GM18867 (cell line): ENCODE measurements at regions not wholly inside any gene's neighbourhood (a gene's known extent, or its start where the extent isn't known, plus 50 kb on each side); places are given as distances from the start of the nearest gene placed in this dataset.
"Not testable (repeated sequence)": the region's sequence is repeated elsewhere in the genome, so short reads cannot be mapped to it uniquely, and the experiment has no call there.

ENCODE experiments used
- ATAC-seq: cut with Tn5 transposase; IDR thresholded peaks from one replicate; pipeline ENCODE4 v1.9.1; 2021; ENCODE audit warnings: mild to moderate bottlenecking, moderate library complexity; ENCODE audit not compliant: unreplicated experiment

DNA sequence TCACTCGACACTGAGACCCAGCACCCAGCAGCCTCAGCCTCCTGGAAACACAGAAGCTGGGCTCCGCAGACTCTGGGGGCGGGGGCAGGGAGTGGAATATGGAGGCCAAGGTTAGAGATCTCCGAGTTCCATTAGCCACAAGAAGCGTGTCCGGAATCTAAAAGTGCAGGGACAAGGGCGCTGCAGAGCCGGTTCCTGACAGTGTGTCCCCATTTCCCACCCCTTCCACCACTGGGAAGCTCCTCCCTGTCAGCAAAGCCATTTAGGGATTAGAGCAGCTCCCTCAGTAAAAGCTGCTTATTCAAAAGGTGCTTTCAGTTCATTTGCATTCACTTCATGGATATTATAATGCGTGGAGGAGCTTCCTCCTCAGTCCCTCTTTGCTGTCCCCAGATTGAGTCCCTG lies 74.1 kb upstream of the HSPA9 start:
- no peak for ATAC-seq

GRCh38 chr5:138648841-138649240 lies 73.6 kb upstream of the HSPA9 start:
- ATAC-seq, result no peak

DNA sequence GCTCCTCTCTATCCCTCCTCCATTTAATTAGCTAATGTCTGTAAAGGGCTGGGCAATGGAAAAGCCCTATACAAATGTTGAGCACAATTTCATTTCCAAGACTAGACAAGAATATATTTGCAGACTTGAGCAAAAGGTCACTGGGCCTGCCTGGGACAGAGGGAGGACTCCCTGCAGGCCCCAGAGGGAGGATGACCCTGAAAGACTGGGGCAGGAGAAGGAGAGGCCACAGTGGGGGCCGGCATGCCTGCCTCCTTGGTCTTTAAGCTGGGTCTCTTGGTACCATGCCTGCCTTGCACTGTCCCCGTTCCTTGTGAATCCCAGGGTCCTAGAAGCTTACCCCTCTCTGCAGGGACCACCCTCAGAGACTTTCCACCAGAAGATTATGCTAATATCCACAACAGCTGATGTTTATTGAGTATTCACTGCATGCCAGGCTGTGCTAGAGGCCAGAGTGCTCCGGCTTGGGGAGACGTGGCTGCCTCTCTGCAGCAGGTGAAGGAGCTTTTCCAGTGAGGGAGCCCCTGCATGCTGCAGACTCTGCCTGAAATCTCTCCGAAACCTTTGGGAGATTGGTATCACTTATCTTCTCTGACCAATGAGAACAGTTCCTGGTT lies 72.7 kb upstream of the HSPA9 start:
- ATAC-seq, result no peak

GRCh38 chr5:138647261-138647788 lies 72.1 kb upstream of the HSPA9 start:
- ATAC-seq, result no peak

GRCh38 chr5:138646671-138647070 lies 71.5 kb upstream of the HSPA9 start:
- ATAC-seq, result no peak

- no peak for ATAC-seq
Observed at GRCh38 chr5:138645778-138646575, 70.8 kb upstream of the HSPA9 start.

DNA sequence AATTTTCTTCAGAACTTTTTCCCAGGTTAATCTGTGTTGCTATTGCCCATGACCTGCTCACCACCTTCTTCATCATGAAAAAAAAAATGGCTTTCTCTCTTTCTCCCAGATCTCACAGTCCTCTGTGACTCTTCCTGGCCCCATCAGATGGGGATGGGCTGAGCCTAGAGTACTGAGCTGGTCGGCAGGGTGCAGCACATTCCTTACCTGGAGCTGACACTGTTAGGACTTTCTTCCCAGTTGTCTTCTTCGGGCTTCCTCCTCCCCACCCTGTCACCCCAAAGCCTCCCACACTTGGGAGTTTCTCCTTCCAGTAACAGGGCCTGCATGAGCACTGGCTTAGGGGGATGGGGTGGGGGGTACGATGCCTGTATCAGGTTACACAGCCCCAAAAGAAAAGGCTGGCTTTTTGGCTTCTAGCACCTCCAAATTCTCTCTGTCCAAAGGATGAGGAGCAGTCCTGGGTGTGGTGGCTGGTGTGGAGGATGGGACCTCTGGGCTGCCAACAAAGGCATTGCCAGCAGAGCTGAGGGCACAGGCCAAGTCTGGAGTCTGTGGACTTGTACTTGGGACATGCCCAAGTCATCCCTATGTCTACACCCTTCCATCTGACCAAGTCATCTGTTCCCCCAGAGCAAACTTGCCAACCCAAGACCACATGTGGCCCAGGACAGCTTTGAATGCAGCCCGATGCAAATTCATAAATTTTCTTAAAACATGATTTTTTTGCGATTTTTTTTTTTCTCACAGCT lies 68.0 kb upstream of the HSPA9 start:
- no peak for ATAC-seq

DNA sequence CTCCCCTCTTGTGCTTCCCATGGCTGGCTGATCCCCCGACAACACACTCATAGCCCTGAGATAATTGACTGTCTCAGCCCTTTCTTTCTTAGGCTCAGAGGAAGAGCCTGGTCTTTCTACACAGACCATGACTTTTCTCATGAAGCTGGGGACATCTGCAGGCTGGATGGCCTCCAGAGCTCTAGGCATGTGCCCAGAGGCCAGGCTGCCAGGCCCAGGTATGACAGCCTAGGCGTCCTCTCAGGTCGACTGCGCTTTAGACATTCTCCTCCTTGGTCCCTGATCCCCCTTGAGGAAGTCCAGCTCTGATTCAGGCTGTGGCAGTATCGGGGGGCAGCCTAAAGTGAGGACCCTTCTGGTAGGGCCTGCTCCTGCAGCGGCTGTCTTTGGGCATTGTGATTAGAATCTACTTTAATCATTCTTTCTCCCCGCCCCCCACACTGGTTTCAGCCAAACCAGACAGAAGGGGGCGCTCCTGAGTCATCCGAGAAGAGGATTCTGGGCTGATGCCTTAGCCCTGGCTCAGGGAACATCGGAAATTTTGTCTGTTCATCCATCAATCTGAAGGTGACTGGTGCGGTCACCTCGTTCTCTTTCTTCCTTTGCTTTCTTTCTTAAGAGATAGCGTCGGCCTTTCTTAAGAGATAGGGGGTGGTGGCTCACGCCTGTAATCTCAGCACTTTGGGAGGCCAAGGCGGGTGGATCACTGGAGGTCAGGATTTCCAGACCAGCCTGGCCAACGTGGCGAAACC lies 66.5 kb upstream of the HSPA9 start:
- ATAC-seq, result no peak

- ATAC-seq, result no peak
Observed at GRCh38 chr5:138640646-138641254, 65.5 kb upstream of the HSPA9 start.

DNA sequence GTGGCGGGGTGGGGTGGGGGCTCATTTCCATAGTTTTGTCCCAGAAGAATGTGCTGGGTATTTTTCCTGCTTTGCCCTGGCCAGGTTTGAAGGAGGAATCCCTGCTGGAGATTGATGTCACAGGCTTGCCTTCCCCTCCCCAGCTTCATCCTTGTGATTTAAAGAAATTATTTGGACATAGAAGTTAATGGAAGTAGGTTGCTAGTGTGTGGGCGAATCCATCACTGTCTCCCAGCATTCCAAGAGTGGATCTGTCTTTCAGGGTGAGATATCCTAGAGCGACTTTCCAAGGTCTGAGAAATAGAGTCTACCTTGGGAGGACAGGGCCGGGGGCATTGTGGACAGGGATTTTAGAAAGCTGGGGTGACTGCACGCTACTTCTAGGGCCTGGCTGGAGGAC lies 64.9 kb upstream of the HSPA9 start:
- no peak for ATAC-seq

DNA sequence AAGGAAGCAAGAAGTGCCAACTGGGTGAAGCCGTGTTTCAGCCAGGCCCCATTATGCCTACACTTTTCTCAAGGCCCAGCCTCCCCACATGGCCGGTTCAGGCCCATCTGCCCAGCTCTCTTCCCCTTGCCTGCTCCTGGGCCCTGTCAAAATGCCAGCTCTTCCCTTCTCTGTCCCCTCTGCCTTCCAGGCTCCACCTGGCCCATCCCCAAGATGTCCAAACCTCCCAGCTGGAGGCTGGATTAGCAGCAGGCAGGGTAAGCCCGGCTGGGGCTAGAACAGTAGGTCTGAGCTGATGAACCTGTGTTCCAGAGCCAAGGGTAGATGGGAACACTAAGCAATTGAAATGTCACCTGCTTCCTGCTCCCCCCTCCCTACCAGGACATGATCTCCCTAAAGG lies 64.1 kb upstream of the HSPA9 start:
- ATAC-seq, result no peak

- no peak for ATAC-seq
Observed at GRCh38 chr5:138637256-138637655, 62.1 kb upstream of the HSPA9 start.

- no peak for ATAC-seq
Observed at GRCh38 chr5:138636398-138636944, 61.3 kb upstream of the HSPA9 start.

DNA sequence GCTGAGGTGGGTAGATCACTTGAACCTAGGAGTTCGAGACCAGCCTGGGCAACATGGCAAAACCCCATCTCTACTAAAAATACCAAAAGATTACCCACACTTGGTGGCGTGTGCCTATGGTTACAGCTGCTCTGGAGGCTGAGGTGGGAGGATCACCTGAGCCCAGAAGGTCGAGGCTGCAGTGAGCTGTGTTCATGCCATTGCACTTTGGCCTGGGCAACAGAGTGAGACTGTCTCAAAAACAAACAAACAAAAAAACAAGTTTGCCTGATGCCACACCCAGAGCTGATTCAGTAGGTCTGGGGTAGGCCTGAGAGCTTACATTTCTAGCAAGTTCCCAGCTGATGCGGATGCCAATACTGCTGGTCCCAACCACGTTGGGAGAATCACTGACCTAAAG lies 60.5 kb upstream of the HSPA9 start:
- no peak for ATAC-seq

DNA sequence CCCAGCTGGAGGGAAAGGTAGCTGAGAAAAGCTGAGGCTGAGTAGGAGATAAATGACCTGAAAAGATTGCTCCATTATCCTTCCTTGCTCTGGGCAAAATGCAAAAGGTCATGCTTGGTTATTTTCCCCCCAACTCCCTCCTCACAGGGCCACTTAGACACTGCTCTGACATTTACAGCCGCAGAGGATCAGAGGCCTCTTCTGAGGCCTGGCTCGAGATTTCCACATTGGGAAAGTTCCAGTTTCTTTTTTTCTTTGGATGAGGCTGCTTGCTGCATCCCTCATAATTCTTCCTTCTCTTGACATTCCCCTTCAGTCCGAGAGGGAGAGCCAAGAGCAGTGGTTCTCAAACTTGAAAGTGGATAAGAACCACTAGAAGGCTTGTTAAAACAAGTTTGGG lies 60.1 kb upstream of the HSPA9 start:
- ATAC-seq, result no peak

- ATAC-seq, result not testable (repeated sequence)
Observed at GRCh38 chr5:138634804-138635203, 59.6 kb upstream of the HSPA9 start.

GRCh38 chr5:138632900-138633489 lies 57.8 kb upstream of the HSPA9 start:
- ATAC-seq, result no peak

GRCh38 chr5:138631096-138631928 lies 56.1 kb upstream of the HSPA9 start:
- no peak for ATAC-seq

DNA sequence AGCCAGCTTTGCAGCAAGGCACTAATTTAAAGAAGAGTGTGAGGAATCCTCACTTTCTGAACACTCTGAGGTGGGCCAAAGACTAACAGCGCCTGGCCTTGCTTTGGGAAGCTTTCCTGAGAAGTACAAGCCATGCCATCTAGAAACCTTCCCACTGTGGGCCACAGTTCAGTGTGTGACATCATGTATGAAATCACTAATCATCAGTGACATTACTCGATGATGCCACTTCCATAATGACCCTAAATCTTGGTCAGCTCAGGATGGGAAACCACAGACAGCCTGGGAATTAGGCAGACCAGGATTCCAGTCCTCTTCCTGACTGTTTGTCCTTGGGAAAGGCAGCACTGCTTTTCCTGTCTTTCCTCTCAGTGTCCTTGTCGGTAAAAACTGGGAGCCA lies 54.2 kb upstream of the HSPA9 start:
- no peak for ATAC-seq
